Head of caudate nucleus (tissue), 42 donors: ENCODE measurements at regions not wholly inside any gene's neighbourhood (a gene's known extent, or its start where the extent isn't known, plus 50 kb on each side); places are given as distances from the start of the nearest gene placed in this dataset.
A peak's percentile ranks its signal among the peaks of the same experiment; 100 is the strongest.

ENCODE experiments used
- DNase-seq, 42 donors: peaks; one replicate each; pipeline versions ENCODE4 v3.0.0 to v3.0.0-alpha.2; 2020 to 2021; ENCODE audit warnings: mixed read lengths in 7 of 42
- intact Hi-C: fragments of 100-400 bp; cut with DNase I; formaldehyde crosslinking; loops from one replicate; pipeline ENCODE4 v1.15.0; 2022

DNA sequence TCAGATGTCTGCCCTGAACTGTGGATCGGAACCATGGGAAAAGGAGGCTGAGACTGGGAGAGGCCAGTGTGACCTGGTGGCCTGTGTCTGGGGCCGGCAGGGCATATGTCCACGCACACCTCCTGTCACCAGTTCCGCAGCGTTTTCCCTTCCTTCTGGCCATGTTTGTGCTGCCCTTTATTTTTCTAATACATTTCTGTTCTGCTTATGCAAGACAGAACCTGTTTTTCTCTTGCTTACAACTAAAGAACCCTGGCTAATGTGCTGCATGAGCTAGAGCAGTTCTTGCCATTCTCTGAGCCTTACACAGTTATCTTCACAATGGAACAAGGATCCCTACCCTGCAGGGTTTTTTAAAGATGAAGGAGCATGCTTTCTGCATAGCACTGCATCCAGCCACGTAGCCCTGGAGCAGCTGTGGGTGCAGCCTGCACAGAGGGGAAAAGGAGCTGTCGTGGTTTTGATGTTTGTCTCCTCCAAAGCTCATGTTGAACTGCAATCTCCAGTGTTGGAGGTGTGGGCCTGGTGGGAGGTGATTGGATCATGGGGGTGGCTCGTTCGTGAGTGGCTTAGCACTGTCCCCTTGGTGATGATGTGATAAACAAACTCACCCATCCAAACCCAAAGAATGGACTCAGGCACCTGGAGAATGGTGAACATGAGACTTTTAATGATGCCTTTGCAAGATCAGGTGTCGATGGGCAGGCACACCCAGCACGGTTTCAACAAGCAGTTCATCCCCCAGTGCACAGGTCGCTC lies 84.8 kb upstream of the SHANK2 start:
- intact Hi-C loops: no loop called here
- peak in 5 of 42 donors; percentile 5 to 30 (median 7) for DNase-seq

DNA sequence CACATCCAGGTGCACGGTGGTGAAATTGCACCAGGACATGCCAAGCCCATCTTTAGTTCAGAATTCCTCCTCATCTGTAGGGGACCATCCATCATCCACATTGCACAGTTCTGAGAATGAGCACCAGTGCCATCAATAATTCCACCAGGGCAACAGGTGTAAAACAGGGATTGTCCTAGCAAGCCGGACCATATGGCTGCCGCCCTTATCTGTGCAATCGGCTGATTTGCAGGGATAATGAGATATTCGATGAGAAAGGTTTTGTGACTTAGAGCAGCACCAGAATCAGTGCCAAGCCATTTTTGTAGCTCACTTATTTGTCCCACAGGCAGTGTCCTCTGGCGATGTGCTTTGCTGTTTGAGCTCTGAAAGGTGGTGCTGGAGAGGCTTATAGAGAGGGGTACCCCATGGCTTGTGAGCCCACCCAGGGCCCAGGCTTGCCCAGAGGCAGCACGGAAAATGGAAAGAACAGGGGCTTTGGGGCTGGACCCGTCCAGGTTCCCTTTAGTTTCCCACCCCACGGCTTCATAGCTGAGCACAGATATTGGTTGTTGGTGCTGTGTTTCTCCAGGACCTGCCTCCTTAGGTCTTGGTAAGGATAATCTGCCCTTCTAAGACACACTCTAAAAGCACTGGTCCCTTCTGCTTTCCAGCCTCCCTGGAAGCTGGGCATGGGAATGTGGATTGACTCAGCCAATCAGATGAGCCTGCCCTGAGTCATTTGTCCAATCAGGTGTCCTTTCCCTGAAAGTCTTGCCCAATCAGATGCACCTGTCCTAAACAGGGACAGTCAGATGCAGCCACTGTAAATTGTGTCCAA lies 84.0 kb upstream of the SHANK2 start:
- DNase-seq: peak in 4 of 42 donors; percentile 5 to 34 (median 11)
- intact Hi-C loops: no loop called here

DNA sequence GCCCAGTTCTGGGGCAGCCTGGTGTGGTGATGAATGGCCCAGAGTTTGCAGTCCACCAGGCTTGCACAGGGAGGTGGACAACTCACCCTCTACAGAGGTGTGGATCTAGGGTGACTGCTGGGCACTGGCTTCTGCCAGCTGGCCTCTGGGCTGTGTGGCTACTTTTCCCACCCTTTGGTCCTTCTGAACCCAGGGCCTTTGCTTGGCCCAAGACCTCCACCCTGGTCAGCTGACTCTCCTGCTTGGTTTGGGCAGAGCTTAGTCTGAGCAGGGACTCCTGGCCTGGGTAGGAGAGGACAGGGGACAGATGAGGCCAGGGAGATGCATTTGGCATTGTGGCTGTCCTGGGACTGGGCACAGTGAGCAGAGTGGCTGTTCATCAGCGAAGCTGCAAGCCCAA lies 83.0 kb upstream of the SHANK2 start:
- intact Hi-C loops: no loop called here
- peak in 4 of 42 donors; percentile 5 to 22 (median 10) for DNase-seq

DNA sequence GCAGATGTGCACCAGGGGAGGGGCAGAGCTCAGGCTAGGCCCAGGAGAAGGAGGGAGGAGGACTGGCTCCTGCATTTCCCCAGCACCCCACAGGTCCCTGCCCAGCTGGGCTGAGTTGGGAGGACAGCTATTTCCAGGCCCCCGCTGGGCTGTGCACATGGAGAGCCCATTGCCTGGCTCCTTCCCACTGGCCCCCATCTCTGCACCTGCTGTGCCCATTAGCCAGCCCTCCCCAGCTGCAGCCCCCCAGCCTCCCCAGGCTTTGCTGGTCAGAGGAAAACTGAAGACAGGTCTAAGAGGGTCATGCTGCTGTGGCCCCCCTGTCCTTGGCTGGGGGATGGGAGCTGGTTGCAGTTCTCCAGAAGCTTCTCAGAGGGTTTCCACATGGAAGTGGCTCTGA lies 81.8 kb upstream of the SHANK2 start:
- intact Hi-C loops: no loop called here
- DNase-seq: peak in 5 of 42 donors; percentile 1 to 25 (median 18)

DNA sequence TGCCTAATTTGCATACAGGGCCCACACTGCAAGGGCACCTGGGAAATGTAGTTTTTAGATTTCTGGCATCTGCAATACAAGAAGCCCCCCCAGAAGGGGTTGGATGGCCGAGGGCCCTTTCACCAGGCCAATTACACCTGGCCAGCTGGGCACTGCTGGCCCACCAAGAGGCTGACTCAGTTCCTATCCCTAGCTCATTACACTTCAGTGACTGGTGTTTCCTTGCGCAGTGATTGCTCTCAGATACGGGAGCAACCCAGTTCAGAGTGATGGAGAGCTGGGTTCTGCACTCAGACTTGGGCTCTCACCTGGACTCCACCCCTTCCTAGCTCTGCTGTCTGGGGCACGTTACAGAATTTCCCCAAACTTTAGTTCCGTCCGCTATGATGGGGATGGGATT lies 81.1 kb upstream of the SHANK2 start:
- peak in 3 of 42 donors; percentile 1 to 19 (median 2) for DNase-seq
- intact Hi-C loops: no loop called here

DNA sequence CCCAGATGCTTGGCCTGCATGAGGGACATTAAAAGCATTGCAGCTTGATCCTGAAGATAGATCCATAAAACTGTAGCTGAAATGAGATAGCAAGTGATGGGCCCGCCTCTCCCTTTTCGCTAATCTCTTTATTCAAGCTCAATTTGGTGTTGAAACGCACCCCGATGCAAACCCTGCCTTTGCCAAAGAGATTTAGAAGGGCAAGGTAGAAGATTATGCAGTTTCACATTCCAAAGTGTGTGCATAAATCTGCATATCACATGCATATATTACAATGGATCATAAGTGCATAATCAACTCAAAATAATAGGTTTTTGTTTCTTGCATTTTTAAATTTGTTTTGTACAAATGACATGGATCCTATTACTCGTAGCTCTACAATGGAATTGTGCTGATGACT lies 80.1 kb upstream of the SHANK2 start:
- intact Hi-C loops: no loop called here

DNA sequence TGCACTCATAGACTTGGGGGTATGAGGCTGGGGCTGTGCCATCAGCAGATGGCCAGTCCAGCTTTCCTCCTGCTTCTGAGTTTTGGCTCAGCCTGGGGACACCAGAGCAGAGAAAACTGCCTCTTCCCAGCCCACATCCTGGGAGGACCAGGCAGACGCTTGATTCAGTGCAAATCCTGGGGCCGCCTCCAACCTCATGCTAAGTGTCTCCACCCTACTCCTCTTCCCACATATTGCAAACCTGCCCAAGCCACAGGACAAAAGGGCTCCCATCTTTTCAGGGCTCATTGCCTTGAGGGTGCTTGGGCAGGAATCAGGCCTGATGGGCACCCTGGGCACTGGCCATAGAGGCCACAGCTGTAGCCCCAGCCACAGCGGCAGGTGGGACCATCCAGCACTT lies 79.7 kb upstream of the SHANK2 start:
- peak in 2 of 42 donors; percentile 15 to 31 for DNase-seq
- intact Hi-C loops: no loop called here

More for the DNA sequence above, 80.1 kb upstream of the SHANK2 start:
- DNase-seq: peak in 2 of 42 donors; percentile 11 to 19

DNA sequence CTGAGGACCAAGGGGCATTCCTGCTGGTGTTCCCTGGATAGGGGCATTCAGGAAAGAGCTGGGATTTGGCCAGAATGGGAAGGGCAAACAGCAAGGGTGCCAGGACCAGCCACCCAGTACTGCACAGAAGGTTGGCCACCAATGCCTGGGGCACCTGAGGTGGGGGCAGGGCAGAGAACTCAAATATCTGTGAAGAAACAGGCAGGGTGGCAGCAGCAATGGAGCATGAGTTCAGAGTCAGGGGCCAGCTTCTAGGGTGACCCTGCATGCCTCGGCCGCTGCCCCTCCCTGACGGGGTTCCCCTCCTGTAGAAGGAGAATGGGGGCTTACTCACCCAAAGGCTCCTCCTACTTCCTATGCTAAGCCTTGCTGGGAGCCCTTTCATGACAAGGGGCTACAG lies 79.3 kb upstream of the SHANK2 start:
- intact Hi-C loops: no loop called here
- DNase-seq: peak in 3 of 42 donors; percentile 13 to 30 (median 15)

DNA sequence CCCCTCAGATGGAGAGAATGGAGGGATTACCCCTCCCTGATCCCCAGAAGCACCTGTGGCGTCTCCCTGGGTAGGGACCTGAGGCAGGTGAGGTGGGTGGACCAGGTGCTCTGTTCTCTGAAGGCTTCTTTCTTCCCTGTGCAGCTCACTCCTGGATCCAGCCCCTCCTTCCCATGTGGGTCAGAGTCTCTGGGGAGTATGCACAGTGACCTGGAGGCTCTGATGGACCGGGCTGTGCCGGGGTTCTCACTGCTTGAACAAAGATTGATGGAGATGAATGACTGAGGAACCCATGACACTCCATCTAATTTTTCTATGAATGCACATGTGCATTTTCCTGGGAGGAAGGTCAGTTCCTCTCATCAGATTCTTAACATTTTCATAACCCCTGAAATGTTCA lies 78.6 kb upstream of the SHANK2 start:
- intact Hi-C loops: no loop called here
- DNase-seq: peak in 2 of 42 donors; percentile 21 to 22

DNA sequence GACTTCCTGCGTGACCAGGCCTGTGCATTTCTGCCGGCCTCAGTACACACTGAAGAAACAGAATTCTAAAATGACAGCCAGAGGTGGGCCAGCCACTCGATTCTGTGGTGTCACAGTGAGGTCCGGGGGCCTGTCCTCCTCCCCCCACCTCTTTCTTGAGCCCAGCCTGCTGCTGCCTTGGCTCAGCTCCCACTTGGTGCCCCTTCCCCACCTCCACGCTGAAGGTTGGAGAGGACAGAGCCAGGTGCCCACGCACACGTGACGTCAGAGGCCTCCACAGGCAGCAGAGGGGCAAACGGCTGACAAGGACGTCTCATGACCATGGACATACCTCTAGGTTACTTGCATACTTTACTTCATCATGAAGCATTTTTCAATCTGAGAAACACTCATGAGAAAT lies 78.0 kb upstream of the SHANK2 start:
- no peak for DNase-seq
- intact Hi-C loops: no loop called here

DNA sequence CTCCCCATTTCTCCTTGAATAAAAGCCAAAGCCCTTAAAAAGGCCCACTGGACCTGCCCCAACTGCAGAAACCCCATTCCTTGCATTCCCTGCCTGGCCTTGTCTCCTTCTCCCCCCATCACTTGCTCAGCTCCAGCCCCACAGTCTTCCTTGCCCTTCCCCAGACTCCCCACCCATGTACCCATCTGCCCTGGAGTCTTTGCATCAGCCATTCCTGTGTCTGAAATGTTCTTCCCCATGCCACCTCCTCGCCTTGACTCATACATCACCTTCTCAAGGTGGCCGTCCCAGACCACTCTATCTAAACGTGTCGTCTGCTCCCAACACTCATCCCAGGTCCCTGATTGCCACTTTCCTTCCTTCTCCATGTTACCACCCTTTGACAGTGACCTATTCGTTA lies 77.4 kb upstream of the SHANK2 start:
- intact Hi-C loops: no loop called here
- DNase-seq: no peak

DNA sequence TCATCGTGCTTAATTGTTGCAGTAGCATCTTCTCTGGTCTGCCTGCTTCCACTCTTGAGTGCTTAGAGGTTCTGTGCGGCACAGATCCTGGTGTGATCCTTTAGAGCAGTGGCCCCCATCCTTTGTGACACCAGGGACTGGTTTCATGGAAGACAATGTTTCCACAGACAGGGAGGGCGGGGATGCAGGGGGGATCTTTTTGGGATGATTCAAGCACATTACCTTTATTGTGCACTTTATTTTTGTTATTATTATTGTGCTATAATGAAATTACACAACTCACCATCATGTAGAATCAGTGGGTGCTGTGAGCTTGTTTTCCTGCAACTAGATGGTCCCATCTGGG lies 76.8 kb upstream of the SHANK2 start:
- intact Hi-C loops: no loop called here
- no peak for DNase-seq

DNA sequence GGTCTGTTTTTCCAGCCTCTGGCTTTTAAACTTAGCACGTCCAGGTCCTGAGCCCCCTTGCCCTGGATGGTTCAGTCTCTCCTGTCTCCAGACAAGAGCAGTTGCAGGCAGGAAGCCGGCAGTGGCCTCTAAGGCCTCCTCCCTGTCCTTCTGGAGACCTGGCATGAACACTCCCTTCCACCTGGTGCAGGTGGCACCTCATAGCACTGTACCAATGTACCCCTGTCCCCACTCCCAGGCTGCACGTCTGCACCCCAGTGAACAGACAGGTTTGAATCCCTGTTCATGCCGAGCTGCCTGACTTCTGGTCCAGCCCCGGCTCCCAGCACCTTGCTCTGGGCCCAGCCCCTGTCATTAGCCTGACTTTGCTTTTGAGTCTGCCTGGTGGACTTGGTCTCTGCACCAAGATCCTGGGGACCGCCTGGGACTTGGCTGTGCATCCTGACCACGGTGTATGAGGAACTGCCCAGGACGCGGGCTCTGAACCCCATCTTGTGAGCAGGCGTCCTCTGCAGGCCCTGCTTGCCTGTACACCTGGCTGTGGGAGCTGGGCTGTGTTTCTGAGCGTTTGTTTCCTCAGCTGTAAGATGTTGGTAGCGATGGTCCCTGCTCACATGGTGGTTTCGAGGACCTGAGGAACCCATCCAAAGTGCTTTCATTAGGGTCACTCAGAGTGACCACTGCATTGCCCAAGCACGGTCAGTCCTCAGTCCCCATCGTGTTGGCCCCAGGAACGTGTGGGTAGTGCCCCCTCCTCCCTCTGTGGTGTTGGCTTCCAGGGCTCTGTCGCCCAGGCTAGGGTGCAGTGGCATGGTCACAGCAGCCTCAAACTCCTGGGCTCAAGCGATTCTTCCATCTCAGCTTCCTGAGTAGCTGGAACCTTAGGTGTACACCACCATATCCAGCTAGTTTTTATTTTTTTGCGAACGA lies 75.0 kb upstream of the SHANK2 start:
- no peak for DNase-seq
- intact Hi-C loops: no loop called here

DNA sequence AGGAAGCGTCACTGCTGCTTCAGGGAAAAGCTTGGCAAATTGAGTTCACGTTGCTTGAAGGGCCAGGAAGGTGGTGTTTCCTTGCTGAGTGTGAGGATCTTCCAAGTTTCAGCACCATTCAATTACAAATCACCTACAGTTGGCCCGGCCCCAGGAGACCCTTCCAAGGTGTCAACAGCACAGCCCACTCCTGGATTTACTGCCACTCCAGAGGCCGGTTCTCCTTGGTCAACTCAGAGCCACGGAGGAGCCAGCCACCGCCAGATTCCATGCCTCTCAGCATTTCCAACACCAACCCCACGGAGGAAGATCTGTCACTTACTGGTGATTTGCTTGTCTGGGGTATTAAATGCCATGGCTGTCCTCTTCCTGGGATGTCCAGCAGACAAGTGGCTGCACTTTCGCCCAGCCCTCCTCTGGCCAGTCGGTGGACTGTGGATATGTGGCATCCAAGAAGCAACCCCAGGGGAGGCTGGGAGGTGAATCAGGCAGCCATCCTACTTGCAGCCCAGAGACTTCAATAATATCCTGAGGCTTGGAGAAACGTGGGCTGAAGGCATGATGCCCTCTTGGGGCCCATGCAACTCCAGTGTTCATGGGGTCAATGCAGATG lies 74.1 kb upstream of the SHANK2 start:
- no peak for DNase-seq
- intact Hi-C loops: no loop called here

DNA sequence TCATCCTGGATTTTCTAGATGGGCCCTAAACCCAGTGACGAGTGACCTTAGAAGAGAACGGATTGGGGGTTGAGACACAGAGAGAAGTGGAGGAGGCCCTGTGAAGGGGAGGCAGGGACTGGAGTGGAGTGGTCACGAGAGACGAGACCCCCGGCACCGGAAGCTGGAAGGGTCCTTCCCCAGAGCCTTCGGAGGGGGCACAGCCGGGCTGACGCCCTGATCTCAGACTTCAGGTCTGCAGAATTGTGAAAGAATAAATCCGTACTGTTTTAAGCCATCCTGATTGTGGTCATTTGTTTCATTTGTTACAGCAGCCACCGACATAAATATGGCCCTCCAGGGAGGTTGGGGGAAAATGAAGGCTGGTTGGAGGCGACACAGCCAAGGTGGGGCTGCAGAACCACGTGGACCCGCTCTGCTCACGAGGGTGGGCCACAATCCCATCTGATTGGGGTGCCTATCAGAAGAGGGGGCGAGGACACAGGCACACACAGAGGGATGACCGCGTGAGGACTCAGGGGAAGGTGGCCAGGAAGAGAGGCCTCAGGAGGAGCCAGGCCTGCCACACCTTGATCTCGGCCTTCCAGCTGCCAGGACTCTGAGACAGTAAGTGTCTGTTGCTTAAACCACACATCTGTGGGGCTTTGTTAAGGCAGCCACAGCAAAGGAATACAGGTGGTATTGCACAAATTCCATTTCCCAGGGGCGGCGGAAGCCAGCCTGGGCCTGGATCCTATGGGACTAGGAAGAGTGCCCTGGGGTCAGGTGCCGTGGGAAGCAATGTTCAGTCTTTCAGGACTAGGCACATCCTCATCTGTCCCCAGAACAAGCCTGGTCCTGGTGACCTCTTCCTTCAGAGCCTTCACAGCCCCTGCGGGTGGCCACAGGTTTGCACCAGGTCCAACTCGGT lies 73.3 kb upstream of the SHANK2 start:
- no peak for DNase-seq
- intact Hi-C loops: no loop called here

DNA sequence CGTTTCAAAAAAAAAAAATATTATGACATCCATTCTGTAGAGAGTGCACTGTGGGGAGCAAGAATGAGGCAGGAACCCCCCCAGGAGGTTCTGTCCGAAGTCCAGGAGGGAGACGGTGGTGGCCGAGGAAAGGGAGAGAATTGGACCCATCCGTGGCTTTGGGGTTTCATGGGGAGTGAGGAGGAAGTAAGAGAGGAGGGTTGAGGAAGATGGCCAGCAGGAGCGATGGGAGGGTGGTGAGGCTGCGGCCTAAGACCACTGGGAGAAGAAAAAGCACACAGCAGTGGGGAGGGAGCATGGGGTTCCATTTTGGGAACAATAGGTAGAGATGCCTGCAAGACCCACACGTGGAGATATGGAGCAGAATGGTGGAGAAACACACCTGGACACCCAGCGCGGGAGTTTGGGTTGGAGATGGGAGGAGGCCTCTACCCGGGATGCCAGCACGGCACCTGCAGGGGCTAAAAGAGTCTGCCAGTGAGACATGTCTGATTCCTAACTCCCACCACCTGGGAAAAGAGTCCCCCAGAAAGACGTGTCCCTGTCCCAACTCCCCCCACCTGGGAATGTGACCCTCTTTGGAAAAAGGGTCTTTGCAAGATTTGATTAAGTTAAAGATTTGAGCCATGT lies 72.5 kb upstream of the SHANK2 start:
- no peak for DNase-seq
- intact Hi-C loops: no loop called here

DNA sequence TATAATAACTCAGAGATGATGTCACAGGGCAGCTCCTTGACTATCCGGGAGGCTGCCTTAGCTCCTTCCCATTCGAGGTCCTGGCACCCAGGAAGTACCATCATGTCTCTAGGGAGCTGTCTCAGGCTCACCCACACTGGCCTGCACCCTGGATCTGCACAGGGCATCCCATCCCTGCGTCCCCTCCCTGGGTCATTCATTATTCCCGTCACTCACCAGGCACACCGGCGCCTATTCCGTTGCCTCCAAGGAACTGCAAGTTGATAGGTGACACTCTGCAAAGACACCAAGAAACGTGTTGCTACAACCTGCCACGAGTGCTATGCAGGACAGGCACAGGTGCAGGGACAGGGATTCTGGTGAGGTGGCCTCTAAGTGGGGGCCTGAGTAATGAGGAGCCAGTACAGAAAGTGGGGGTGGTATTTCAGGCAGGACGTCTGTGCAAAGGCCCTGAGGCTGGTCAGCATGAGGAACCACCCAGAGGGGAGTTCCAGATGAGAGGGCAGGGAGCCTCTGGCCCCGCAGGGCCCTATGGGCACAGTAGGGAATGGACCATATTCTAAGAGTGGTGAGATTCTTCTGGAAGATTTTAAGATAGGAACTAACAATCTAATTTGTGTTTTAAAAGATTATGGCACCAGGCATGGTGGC lies 71.6 kb upstream of the SHANK2 start:
- intact Hi-C loops: no loop called here
- no peak for DNase-seq
